GM21619 (cell line): ENCODE measurements at regions not wholly inside any gene's neighbourhood (a gene's known extent, or its start where the extent isn't known, plus 50 kb on each side); places are given as distances from the start of the nearest gene placed in this dataset.
"Not testable (repeated sequence)": the region's sequence is repeated elsewhere in the genome, so short reads cannot be mapped to it uniquely, and the experiment has no call there.

Experiments used
- ATAC-seq: cut with Tn5 transposase; IDR thresholded peaks from one replicate; pipeline ENCODE4 v1.9.1; 2021; ENCODE audit not compliant: unreplicated experiment

DNA sequence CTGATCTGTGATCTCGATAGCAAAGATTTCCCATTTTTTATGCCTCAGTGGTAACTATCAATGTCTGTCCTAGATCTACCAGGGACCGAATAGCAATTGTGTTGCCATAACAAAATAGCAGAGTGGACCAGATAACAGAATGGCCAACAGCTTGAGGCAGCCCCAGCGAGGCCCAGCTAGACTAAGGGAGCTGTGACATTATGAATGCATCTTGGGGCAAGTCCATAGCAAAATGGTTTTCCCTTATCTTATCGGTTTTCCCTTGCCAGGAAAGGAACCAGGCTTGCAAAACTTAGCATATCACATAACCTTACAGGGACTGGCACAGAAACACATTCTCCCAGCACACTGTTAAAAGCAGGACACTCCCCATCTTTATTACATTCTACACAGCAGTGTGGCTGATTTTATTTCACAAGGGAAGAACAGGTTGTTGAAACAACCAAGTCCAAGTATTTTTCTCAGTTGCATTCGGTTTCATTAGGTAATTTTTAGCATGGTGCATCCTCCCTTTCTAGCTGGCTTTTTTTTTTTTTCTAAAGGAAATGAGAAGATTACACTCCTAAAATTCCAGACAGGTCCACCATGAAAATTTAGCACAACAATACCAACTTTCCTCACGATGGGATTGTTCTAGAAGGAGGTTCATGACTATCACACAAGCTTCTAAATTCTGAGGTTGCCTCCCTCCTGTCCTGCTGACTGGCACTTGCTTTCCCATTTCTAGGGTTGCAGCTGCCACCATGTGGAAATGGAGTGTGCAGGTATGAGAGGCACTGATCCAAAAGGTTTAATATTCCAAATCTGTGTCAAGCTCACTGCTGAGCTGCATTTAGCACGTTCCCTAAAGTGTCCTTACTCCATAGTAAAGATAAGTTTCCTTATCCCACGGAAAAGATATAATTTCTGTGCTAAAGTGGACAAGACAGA is 97.0 kb upstream of the SLC35G4 start:
- ATAC-seq = peak; percentile 16

DNA sequence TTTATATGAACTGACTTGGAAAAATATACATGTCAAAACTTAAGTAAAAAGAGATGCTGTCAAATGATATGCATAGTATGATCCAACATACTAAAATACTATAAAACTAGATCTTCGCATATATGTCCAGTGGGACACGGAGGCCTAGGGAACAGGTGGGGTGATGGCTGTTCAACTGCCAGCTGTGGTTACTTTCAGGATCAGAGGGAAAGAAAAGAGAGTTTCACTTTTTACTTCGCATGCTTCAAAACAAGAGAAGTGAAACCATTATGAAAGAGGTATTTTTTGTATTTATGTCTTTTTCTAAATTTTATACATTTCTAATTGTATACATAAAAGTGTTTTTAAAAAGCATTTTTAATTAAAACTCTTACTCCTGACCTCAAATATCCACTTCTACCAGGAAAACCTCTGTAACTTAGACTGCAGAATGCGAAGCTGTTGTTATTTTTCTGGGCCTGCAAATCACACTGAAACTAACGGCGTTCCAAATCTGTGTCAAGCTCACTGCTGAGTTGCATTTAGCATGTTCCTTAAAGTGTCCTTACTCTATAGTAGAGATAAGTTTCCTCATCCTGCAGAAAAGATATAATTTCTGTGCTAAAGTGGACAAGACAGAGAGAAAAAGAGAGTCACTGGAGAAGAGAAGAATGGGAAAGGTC is 97.8 kb upstream of the SLC35G4 start:
- peak; percentile 93 for ATAC-seq

DNA sequence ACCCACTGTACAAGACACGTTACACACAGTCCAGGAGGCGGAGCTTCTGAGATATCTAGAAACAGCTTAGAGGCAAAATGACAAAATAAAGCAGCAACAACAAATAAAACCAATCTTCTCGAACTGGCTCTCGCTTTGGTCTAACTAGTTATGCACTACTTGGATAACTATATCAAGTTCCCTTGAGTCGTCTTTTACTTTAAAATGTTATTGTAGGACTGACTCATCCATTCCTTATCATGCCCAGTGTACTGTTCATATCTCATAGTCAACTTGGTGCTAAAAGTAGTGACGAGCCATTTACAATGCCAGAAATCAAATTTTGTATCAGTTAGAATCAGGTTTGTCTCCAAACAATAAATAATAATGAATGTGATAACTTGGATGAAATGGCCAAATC is 102.5 kb upstream of the SLC35G4 start:
- no peak for ATAC-seq

DNA sequence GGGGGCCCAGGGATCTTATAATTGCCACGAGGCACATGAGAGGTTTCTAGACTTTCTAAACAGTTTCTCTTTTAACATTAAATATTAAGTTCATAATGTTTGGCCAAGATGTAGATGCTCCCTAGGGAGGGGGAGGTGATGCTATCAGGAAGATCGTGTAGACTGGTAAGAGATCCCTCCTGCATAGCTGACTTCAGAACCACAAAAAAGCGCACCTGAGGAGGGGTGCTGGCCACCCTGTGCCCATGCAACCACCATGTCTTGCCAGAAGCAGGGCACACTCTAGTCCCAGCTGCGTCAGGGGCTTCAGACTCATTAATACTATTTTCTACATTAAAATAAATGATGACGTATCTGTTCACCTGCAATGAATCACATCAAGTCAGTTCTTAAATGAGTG is 103.4 kb upstream of the SLC35G4 start:
- no peak for ATAC-seq

DNA sequence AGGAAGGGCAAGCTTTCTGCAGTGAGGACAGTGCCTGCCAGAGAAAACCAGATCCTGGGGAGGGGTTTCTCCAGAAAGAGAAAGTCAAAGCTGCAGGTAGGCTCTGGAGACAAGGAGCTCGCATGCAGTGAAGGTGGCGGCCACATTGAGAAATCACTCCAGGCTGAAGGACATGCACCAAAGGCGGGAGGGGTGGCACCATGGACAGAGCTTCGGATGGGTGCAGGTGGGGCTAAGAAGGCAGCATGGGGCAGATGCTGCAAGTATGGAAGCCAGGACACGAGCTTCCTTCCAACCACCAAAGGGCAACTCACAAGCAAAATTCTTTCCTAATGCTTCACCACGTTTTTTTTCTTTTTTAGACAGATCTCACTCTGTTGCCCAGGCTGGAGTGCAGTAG is 104.4 kb upstream of the SLC35G4 start:
- ATAC-seq = no peak

DNA sequence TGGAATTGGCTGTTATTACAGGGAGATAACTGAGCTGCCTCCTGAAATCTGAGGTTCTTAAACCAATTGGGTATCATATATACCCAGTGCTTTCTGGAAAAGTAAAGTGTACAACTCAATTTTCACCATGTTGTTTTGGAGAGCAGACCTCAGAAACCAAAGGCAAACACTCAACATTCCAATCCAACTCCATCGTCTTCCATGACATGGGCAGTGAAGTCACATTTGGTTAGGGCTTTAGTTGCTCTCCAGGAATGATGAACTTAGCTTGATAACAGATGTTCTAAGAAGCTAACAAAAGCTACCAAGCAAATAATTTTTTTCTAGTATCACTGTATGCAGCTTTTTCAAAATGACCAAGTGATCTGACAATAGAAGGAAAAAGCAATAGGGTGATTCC is 107.0 kb upstream of the SLC35G4 start:
- no peak for ATAC-seq

DNA sequence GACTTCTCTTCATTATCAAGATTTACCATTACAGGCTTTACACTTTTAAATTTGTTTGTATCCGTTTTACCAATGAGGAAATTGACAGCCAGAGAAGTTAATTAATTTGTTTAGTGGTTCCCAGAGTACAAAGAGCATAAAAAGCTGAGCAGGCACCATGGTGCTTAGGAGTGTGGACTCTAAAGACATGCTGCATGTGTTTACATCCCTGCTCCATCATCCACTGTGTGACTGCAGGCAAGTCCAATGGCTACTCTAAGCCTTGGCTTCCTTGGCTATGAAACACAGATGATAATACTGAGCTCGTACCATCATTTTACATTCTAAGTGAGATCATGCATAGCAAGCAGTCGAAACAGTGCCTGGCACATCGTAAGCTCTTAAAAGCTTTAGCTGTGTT is 108.0 kb upstream of the SLC35G4 start:
- no peak for ATAC-seq

DNA sequence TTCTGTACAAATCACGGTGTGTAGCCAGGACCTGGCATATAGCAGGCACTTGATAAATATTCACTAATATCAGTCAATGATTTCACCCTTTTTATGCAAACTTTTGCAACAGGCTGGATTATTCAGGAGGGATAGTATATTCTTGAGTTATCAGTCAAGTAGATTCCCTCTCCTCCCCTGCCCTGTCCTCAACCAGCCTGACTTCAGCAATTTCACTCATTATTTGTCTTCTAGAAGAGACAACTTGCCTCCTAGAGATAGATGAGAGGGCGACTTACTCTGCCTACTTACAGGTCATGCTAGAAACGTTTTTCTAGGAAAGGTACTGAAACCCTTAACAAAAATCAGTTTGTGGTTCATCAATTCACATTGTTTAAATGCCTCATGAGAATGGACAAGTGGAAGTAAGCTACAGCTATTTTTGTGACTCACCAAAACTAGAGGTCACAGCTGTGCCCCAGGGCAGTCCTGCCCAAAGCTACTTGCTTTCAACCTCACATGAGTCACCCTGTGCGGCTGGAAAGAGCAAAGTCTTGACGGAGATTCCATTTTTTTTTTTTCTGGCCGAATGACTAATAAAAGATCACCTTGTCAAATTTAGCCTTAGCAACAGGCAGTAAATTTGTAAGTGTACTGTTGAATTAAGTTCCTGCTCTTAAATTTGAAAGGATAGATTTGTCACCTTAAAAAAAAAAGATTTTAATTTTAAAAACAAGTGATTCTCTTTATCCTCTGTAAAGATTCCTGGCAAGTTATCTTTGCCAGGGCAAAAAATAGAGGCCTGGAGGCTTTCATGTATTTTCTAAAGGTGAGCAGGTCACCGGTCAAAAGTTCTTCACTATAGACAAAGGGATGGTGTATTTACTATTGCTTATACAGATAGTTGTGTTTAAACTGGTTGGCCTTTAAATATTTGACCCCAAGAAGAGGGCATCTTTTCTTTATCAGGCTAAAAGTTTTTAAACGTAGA is 109.0 kb upstream of the SLC35G4 start:
- ATAC-seq = peak; percentile 73

DNA sequence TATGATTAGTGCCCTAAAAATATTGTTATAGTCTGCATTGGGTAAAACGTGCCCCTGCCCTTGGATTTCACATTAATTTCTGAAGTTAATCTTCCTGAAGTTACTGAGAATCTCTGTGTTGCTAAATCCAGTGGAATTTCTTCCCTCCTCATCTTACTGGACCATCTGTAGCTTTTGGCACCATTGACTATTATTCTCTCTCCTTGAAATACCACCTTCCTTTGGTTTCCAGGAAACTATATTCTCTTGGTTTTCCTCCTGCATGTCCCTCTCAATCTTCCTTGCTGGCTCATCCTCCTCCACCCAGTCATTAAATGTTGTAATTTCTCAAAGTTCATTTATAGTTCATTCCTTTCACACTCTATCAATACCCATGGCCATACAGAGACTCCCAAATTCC is 110.6 kb upstream of the SLC35G4 start:
- no peak for ATAC-seq

DNA sequence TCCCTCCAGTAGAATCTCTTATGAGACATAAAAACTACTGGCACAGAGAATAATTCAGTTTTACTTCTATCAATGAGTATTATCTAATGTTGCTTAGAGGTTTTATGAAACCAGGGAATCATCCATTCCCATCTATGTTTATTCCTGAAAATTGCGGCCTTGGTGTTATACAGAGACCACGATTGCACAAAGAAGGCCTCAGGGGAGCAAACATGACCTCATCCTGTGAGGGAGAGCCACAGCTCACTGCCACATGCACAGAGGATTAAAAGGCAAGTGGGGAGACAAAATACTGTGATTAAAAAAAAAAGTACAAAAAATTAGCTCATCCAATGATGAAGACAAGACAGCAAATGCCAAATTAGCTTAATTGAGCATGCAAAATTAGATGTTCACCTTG is 111.8 kb upstream of the SLC35G4 start:
- no peak for ATAC-seq

DNA sequence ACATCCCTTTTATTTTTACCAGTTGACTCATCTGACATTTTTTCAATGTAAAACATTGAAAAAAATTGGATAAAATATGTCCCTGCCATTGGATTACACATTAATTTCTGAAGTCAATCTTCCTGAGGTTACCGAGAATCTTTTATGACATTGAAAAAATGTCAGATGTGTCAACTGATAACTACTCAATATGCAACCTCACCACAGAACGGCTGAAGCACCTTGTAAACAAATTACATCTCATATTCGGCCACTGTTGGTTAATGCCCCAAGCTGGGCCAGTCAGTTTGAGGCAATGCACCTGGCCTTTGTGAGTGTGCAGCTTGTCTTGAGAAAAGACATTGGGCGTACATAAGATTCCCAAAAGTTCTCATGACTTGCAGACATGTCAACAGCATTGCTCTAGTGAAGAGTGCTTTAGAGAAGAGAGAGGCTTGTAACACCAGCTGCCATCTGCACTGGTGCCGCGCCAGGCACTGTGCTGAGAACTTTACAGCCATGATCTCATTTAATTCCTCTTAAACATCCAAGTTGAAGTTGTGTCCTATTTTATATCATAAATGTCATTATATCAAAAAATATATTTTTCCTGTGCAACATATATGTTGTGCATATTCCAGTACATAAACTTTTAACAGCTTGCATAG is 112.7 kb upstream of the SLC35G4 start:
- ATAC-seq = no peak

DNA sequence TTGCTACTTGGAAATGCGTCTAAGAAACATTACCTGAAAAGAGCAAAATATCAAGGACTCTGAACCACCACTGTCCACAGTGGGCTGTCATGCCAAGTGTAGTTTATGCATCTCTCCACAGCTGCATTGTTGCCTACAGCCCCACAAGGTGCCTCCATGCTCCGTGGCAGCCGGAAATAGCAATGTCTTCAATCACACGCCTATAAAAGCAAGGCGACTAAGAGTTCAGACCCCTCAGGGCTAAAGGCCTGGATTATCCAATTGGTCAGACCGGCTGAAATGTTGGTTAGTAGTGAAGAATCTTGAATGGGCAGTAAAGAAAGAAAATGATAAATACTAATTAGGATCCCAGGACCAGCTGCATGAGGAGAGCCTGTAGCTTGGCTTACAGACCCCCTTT is 114.0 kb upstream of the SLC35G4 start:
- ATAC-seq = no peak

DNA sequence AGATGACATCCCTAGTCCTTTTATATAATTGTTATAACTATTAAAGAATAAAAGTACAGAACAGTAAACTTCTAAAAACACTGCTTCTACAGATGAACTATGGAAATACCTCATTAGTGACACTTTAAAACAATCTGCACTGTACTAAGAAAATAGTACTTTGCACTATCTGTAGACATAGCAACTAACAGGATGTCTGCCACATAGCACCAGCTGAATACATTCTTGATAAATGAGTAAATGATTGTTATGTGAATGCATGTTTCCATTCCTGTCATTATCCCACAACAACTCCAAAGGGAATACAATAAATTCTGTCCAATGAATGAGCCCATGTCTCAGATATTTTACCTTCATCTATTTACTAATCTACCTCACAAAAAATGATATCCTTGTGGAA is 115.3 kb upstream of the SLC35G4 start:
- ATAC-seq = no peak

DNA sequence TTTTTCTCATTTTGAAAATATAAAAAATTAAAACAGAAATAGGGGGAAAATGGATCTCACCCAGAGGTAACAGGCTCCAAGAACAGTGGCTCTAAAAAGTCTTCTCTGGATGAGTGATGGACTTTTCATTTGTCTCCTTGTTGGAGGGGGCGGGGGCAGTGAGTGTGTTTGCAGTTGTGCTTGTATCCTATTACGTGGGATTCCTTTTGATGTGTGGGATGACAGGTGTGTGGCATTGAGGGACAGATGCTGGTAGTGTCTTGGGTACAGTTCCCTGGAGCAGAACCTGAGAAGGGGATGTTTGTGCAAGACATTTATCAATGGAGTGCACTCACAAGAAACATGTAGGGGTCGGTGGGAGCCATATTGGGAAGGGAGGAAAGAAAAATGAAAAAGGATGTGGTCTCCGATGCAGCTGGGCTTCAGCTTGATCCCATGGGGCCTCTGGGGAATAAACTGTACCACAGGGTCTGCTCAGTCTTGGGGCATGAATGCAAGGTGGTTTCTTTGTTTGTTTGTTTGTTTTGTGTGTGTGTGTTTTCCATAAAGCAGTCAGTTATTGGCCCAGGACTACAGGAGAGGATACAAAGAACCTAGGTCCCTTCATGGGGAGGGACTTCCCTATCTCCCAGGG is 120.0 kb upstream of the SLC35G4 start:
- no peak for ATAC-seq

DNA sequence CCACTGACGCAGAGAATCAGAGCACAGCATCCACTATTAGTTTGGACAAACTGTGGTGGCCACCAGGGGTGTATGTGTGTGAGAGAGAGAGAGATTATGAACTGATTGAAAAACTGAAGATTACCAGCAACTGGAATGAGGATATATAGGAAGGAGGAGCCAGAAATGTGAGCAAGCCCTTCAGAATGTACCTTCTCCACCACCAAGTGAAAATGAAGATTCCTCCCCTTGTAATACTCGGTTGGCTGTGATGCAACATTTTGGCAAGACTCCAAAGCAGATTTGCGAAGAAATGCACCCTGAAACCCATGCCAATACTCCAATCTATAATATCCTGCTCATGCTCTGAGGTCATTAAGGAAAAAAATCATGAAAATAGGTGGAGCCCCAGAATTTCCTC is 121.2 kb upstream of the SLC35G4 start:
- ATAC-seq = no peak

DNA sequence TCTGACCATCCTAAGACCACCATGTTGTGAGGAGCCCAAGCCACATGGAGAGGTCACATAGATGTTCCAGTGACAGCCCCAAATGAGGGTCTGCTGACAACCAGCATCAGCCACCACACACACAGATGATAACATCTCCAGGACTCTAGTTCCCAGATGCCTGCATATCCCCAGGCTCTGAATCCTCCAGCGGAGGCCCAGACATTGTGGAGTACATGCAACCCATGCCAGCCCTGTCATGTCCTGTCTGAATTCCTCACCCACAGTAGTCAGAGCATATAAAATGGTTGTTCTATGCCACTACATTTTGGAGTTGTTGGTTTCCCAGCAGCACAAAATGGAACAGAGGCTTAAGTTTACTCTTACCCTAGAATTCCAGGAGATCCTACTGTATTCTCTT is 122.0 kb upstream of the SLC35G4 start:
- ATAC-seq = no peak

DNA sequence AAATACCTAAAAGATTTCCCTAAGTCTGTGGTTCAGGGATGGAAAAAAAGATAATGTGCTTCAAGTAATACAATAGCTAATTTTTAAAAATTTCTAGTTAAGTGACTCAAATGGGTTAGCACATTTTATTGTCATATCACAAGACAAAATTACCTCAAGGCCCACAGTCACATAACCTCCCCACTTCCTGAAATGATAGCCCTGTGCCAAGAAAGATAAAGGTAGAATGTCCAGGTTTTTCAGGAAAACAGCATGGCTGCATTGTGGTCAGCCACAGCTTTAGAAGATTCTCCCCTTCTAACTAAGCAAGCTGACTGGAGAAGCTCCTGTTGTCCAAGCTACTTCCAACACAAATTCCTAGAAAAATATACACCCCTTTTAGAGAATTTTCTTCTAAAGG is 127.1 kb upstream of the SLC35G4 start:
- no peak for ATAC-seq

DNA sequence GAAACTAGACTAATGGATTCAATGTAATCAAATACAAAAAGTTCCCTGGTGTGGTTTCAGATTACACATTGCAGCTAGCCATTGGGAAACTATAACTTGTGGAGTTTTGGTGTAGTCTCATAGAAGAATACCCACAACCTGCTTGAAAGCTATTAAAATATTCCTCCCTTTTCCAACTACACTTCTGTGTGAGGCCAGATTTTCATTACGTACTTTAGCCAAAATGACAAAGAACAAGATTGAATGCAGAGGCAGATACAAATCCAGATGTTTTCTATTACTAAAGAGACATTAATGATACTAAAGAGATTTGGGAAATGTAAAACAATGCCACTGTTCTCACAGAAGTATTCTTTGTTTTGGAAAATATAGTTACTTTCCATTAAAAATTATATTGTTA is 128.7 kb upstream of the SLC35G4 start:
- ATAC-seq = no peak

DNA sequence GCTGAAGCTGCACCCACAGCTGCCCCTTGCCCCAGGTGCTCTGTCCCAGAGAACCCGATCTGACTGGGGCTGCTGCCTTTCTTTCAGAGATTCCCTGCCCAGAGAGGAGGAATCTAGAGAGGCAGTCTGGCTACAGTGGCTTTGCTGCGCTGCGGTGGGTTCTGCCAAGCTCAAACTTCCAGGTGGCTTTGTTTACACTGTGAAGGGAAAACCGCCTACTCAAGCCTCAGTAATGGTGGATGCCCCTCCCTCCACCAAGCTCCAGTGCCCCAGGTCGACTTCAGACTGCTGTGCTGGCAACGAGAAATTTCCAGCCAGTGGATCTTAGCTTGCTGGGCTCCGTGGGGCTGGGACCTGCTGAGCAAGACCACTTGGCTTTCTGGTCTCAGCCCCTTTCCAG is 130.4 kb upstream of the SLC35G4 start:
- ATAC-seq = not testable (repeated sequence)

DNA sequence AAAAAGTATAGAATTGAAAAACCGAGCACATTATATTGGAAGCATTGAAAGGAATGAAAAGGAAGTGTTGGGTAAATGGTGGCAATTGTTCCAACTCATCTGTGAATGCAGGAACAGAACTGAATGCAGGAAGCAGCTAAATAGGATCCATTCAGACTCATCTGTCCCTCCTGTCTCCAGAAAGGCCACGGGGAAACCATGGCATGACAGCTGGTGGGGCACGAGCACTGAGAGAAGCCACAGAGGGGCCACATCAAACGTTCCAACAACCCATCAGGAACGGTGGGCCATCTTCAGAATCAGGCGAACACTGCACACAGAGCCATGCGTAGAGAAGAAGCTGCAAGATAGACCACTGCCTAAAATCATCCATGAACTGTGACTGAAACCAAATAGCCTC is 138.5 kb upstream of the SLC35G4 start:
- ATAC-seq = no peak
